ENCODE measurements at regions not wholly inside any gene's neighbourhood (a gene's known extent, or its start where the extent isn't known, plus 50 kb on each side); places are given as distances from the start of the nearest gene placed in this dataset.

GRCh38 chr5:61263561-61264272 is 68.3 kb upstream of the ZSWIM6 start:
- no peak for DNase-seq

GRCh38 chr5:61264273-61264661 is 67.8 kb upstream of the ZSWIM6 start:
- no peak for DNase-seq

GRCh38 chr5:61267116-61267515 is 64.9 kb upstream of the ZSWIM6 start:
- DNase-seq, result no peak

GRCh38 chr5:61268871-61269270 is 63.2 kb upstream of the ZSWIM6 start:
- DNase-seq, result no peak

GRCh38 chr5:61270510-61271165 is 61.4 kb upstream of the ZSWIM6 start:
- no peak for DNase-seq

- no peak for DNase-seq
Measured at GRCh38 chr5:61272688-61273087, 59.4 kb upstream of the ZSWIM6 start.

GRCh38 chr5:61273279-61273975 is 58.6 kb upstream of the ZSWIM6 start:
- no peak for DNase-seq

GRCh38 chr5:61274511-61274911 is 57.5 kb upstream of the ZSWIM6 start:
- no peak for DNase-seq

GRCh38 chr5:61275841-61276240 is 56.2 kb upstream of the ZSWIM6 start:
- DNase-seq, result no peak

- DNase-seq, result no peak
Measured at GRCh38 chr5:61277190-61277589, 54.9 kb upstream of the ZSWIM6 start.

GRCh38 chr5:61277781-61278180 is 54.3 kb upstream of the ZSWIM6 start:
- no peak for DNase-seq

GRCh38 chr5:61279725-61280124 is 52.3 kb upstream of the ZSWIM6 start:
- no peak for DNase-seq

- peak; percentile 24 for DNase-seq
Measured at GRCh38 chr5:61280205-61280604, 51.9 kb upstream of the ZSWIM6 start.

GRCh38 chr5:61280761-61281427 is 51.2 kb upstream of the ZSWIM6 start:
- DNase-seq, result no peak

- DNase-seq, result no peak
Measured at GRCh38 chr5:61281686-61282085, 50.4 kb upstream of the ZSWIM6 start.

Measured in skin of body (tissue), 1 donor.